Right ventricle myocardium inferior (tissue), 1 donor: ENCODE measurements at regions not wholly inside any gene's neighbourhood (a gene's known extent, or its start where the extent isn't known, plus 50 kb on each side); places are given as distances from the start of the nearest gene placed in this dataset.

Experiments used
- ATAC-seq: fragments of 200-7000 bp; cut with Tn5 transposase; one replicate; pipeline ENCODE4 v1.9.1; 2020; ENCODE audit warnings: mild to moderate bottlenecking, moderate library complexity
- DNase-seq: peaks from one replicate; pipeline ENCODE4 v3.0.0; 2021; ENCODE audit errors: missing footprints
- intact Hi-C: fragments of 100-400 bp; cut with DNase I; formaldehyde crosslinking; loops from one replicate; pipeline ENCODE4 v1.11.0; 2022
- donor health status: DM: no; HTN: yes; CAD: no; lungs with severe emphysema.

DNA sequence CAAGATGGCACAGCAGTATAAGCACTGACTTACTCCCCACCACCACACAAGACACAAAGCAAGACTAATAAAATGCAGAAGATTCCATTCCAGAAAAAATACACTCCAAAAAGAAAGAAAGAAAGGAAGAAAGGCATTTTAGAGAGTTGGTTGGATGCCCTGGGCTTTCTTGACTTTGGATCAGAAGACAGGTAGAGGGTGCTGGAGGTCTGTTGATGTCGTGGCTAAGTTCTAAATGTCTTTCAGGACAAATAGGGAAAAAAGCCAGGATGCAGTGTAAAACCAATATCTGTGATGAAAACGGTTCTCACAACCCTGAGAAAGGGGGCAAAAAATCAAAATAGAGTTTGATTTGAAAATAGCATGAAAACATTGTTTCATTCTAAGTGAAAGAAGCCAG lies 555.2 kb upstream of the PRKX start:
- DNase-seq (no peak), ATAC-seq (no peak)
- intact Hi-C loops: no loop called here

- no peak for ATAC-seq
- intact Hi-C loops: no loop called here
- DNase-seq: no peak
These were observed 551.6 kb upstream of the PRKX start for GRCh38 chrX:4265036-4265435.

DNA sequence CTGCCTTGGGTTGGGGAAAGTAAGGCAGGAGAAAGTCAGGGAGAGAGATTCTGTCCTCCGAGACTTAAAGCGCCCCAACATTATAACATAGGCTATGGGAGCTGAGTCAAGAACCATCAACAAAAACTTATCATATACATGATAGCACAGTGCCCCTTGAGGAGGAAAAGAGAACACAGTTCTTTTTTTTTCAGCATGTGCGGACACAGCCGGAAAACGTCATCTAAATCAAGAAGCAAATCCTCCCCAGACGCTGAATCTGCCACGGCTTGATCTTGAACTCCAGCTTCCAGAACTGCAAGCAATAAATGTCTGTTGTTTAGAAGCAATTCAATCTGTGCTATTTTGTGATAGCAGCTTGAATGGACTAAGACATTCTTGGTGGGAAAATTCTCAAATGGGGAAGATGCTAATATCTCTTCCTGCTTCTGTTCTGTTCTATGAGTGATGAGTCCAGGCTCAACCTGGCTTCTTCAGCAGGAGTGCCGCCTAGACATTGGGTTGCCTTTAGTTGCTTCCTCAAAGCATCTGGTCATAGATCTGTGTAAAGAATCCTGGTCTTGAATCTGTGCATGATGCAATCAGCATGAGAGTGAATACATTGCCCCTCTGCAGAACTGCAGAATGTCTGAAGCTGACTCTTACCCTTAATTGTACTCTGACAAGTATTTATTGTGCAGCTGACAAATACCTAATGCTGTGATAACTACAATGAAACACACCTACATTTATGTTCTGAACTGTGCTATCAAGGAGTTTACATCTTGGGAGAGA lies 549.8 kb upstream of the PRKX start:
- intact Hi-C loops: no loop called here
- DNase-seq (no peak), ATAC-seq (no peak)

DNA sequence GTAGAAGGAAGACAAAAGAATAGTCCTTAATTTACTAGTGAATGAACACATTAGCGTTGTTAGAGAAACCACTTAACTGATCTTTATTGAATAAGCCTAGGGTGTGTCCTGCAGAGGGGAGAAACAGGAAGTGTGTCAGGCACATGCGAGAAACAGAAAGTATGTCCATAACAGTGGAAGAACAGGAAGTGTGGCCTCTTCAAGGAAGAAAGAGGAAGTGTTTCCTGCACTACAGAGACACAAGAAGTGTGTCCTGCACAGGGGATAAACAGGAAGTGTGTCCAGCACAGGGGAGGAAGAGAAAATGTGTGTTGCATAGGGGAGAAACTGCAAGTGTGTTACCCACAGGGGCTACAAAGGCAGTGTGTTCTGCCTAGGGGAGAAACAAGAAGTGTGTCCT lies 539.6 kb upstream of the PRKX start:
- no peak for ATAC-seq
- DNase-seq: no peak
- intact Hi-C loops: no loop called here

GRCh38 chrX:4249401-4249800 lies 536.0 kb upstream of the PRKX start:
- ATAC-seq (no peak), DNase-seq (no peak)
- intact Hi-C loops: no loop called here

DNA sequence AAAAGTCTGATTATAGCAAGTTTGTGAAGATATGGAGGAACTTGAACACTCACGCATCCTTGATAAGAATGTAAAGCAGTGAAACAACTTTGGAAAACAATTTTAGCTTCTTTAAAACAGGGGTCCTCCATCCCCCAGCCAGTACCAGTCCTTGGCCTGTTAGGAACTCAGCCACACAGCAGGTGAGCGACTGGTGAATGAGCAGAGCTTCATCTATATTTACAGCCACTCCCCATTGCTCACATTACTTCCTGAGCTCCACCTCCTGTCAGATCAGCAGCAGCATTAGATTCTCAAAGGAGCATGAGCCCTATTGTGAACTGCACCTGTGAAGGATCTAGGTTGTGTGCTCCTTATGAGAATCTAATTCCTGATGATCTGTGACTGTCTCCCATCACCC lies 530.3 kb upstream of the PRKX start:
- intact Hi-C loops: no loop called here
- no peak for DNase-seq

GRCh38 chrX:4240541-4241194 lies 527.2 kb upstream of the PRKX start:
- no peak for ATAC-seq
- DNase-seq: no peak
- intact Hi-C loops: no loop called here

More for the DNA sequence above, 530.3 kb upstream of the PRKX start:
- no peak for ATAC-seq

GRCh38 chrX:4239650-4240540 lies 526.4 kb upstream of the PRKX start:
- no peak for DNase-seq

GRCh38 chrX:4238916-4239315 lies 525.5 kb upstream of the PRKX start:
- DNase-seq: no peak
- intact Hi-C loops: no loop called here
- ATAC-seq: no peak

More at GRCh38 chrX:4239650-4240540, 526.4 kb upstream of the PRKX start:
- ATAC-seq: no peak
- intact Hi-C loops: no loop called here

DNA sequence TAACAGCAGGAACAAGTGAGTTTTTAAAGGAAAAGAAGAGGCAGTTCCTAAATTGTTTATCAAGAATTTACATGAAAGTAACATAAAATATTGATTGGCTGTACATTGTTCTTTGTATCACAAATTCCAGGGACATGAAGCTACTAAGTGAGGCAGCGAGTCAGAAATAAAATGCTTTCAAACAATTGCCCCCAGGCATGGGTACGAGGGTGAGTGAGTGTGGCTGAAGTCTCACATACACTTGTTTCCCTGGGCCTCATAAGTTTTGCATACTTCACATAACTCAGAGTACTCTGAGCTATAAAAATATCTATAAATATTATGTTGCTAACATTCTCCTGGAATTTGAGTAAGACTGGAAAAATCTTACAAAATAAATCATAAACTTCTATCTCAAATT lies 511.6 kb upstream of the PRKX start:
- ATAC-seq: no peak
- DNase-seq: no peak
- intact Hi-C loops: no loop called here

- ATAC-seq (no peak), DNase-seq (no peak)
- intact Hi-C loops: no loop called here
These were observed 493.5 kb upstream of the PRKX start for GRCh38 chrX:4206941-4207340.

- intact Hi-C loops: no loop called here
- ATAC-seq: no peak
These were observed 484.5 kb upstream of the PRKX start for GRCh38 chrX:4197971-4198370.

GRCh38 chrX:4193500-4194155 lies 480.2 kb upstream of the PRKX start:
- DNase-seq (no peak), ATAC-seq (no peak)
- intact Hi-C loops: no loop called here

More at GRCh38 chrX:4197971-4198370, 484.5 kb upstream of the PRKX start:
- DNase-seq: no peak

DNA sequence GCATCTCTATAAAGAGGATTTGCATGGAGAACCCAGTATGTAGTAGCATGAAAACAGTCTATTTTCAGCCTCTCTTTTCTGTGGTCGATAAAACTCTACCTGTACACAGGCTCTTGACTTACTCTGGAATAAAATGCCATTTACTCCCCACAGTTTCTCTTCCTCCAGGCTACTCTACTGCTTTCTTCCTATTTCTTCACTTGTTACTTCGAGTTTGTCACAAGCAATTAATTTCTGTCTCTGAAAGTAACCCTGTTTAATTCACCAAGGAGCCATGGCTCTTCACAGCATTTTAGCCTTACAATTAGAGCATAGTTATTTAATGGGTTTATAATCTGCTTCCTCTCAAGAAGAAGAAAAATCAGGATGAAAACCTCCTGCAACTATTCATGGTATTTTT lies 472.9 kb upstream of the PRKX start:
- ATAC-seq (no peak), DNase-seq (no peak)
- intact Hi-C loops: no loop called here

- intact Hi-C loops: no loop called here
- no peak for DNase-seq
- ATAC-seq: no peak
These were observed 471.6 kb upstream of the PRKX start for GRCh38 chrX:4185086-4185485.

GRCh38 chrX:4182408-4182806 lies 469.0 kb upstream of the PRKX start:
- no peak for DNase-seq
- no peak for ATAC-seq

DNA sequence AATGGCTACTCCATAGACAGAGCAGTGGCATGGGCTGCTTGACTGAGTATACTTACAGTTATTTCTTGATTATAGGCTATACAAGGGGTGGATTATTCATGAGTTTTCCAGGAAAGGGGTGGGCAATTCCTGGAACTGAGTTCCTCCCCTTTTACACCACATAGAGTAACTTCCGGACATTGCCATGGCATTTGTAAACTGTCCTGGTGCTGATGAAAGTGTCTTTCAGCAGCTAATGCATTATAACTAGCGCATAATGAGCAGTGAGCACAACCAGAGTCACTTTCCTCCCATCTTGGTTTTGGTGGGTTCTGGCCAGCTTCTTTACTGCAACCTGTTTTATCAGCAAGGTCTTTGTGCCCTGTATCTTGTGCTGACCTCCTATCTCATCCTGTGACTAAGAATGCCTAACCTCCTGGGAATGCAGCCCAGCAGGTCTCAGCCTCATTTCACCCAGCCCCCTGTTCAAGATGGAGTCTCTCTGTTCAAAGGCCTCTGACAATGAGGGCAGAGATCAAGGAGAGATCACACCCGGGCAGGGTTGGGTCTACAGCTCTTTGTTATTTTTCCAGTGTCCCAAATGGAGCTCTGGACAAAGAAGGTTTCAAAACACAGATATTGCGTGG lies 468.4 kb upstream of the PRKX start:
- DNase-seq (no peak), ATAC-seq (no peak)
- intact Hi-C loops: no loop called here

More at GRCh38 chrX:4182408-4182806, 469.0 kb upstream of the PRKX start:
- intact Hi-C loops: no loop called here

DNA sequence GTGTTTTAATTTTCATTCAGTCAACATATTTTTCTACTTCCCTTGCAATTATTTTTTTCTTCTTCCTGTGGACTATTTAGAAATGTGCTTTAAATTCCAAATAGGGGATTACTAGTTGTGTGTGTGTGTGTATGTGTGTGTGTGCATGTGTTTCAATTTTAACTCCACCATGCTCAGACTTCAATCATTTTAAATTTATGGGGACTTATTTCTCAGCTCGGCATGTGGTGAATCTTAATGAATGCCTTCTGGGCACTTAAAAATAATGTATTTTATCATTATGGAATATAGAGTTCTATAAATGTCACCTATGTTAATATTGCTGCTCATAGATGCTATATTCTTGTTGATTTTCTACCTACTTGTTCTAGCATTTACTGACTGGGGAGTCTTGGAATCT lies 465.6 kb upstream of the PRKX start:
- intact Hi-C loops: no loop called here
- DNase-seq (no peak), ATAC-seq (no peak)

- ATAC-seq (no peak), DNase-seq (no peak)
- intact Hi-C loops: no loop called here
These were observed 461.8 kb upstream of the PRKX start for GRCh38 chrX:4175221-4175620.
